Caco-2 (cell line): ENCODE measurements at regions not wholly inside any gene's neighbourhood (a gene's known extent, or its start where the extent isn't known, plus 50 kb on each side); places are given as distances from the start of the nearest gene placed in this dataset.

Experiments
- BruUV-seq: library from RNA; stranded (reverse); fragments of 400-500 nt; replicated peaks from 2 replicates; lab custom pipeline; 2021; lab: Mats Ljungman, UMichigan
- CTCF ChIA-PET: fragments of 300-600 bp; sonication (Branson Sonifier 250); formaldehyde crosslinking; loops from one replicate; lab custom pipeline; 2022; ENCODE audit warnings: antibody characterized with exemption; lab: Charles Lee
- POLR2A ChIA-PET: fragments of 300-600 bp; sonication (Branson Sonifier 250); formaldehyde crosslinking; loops from one replicate; lab custom pipeline; 2022; ENCODE audit warnings: antibody characterized with exemption; lab: Charles Lee
- DNase-seq, 2 experiments: peaks; one replicate each; pipeline versions ENCODE4 v3.0.0 to v3.0.0-alpha.2; 2020 to 2022
- H3K27me3 ChIP-seq: replicated peaks from 2 replicates; pipeline ENCODE4 v1.6.0; 2011; ENCODE audit warnings: low read length; ENCODE audit not compliant: control insufficient read depth, insufficient read depth
- H3K36me3 ChIP-seq: 2 replicates; pipeline ENCODE4 v1.5.1; 2011; ENCODE audit warnings: low read length; ENCODE audit not compliant: control insufficient read depth, insufficient read depth
- H3K4me1 ChIP-seq: fragments of 250-450 bp; sonication (Bioruptor Pico); 2 replicates; pipeline ENCODE4 v1.5.1; 2020; ENCODE audit warnings: mild to moderate bottlenecking
- H3K4me3 ChIP-seq: 2 replicates; pipeline ENCODE4 v1.5.1; 2011; ENCODE audit warnings: low read depth, mild to moderate bottlenecking, control low read depth, low read length
- H3K9me3 ChIP-seq: fragments of 250-450 bp; sonication (Bioruptor Pico); 2 replicates; pipeline ENCODE4 v1.5.1; 2020; ENCODE audit warnings: mild to moderate bottlenecking, moderate library complexity
- H3K27ac Mint-ChIP-seq: one replicate; pipeline ENCODE4 v1.8.0; 2022; ENCODE audit warnings: mixed read lengths; ENCODE audit not compliant: unreplicated experiment
- H3K27me3 Mint-ChIP-seq: one replicate; pipeline ENCODE4 v1.8.0; 2022; ENCODE audit warnings: mixed read lengths; ENCODE audit not compliant: insufficient read depth, unreplicated experiment
- H3K36me3 Mint-ChIP-seq: one replicate; pipeline ENCODE4 v1.8.0; 2022; ENCODE audit warnings: mild to moderate bottlenecking, mixed read lengths; ENCODE audit not compliant: insufficient read depth, unreplicated experiment
- H3K4me1 Mint-ChIP-seq: one replicate; pipeline ENCODE4 v1.8.0; 2022; ENCODE audit warnings: low read depth, mixed read lengths; ENCODE audit not compliant: unreplicated experiment
- H3K4me3 Mint-ChIP-seq: one replicate; pipeline ENCODE4 v1.8.0; 2022; ENCODE audit warnings: mild to moderate bottlenecking, moderate library complexity, mixed read lengths; ENCODE audit not compliant: unreplicated experiment
- H3K9me3 Mint-ChIP-seq: one replicate; pipeline ENCODE4 v1.8.0; 2022; ENCODE audit warnings: mixed read lengths; ENCODE audit not compliant: unreplicated experiment
- CTCF ChIP-seq, 2 experiments: fragments of 200-600 bp in 1 of 2; IDR thresholded peaks; 1 replicate in 1 of 2; 2 replicates in 1 of 2; pipeline versions ENCODE4 v1.5.1 to v1.8.0; 2011 to 2022; ENCODE audit warnings: antibody characterized with exemption in 1 of 2, control low read depth in 1 of 2, inconsistent platforms in 1 of 2, low read depth in 1 of 2, low read length in 1 of 2, mild to moderate bottlenecking in 1 of 2, moderate library complexity in 1 of 2; ENCODE audit not compliant: insufficient read depth in 1 of 2, severe bottlenecking in 1 of 2, unreplicated experiment in 1 of 2
- intact Hi-C: fragments of 100-400 bp; cut with micrococcal nuclease; formaldehyde crosslinking; loops from one replicate; pipeline ENCODE4 v1.10.0; 2022; ENCODE audit not compliant: unreplicated experiment

GRCh38 chr2:59012234-59012633, 771.1 kb upstream of the FANCL start:
- peaks cover 6% of the 10 kb centered on the region for H3K27me3 Mint-ChIP-seq
- TF ChIP-seq CTCF (IDR thresholded peaks at IDR 0.05; ENCODE audit: insufficient read depth in 1 of 2, low read depth in 1 of 2, low read length in 1 of 2, severe bottlenecking in 1 of 2, unreplicated experiment in 1 of 2) = no peak
- H3K9me3 ChIP-seq = no peaks in the 10 kb centered on the region
- no peaks in the 10 kb centered on the region for H3K27me3 ChIP-seq
- H3K36me3 ChIP-seq = no peaks in the 10 kb centered on the region
- H3K36me3 Mint-ChIP-seq = no peaks in the 10 kb centered on the region
- intact Hi-C loops = no loop called here
- ChIA-PET CTCF (no interaction called here), POLR2A (no interaction called here)
- no peak overlapping the region for H3K27ac Mint-ChIP-seq
- no peaks in the 10 kb centered on the region for H3K4me1 Mint-ChIP-seq
- no TSS peak for BruUV-seq
- no peak for DNase-seq
- H3K9me3 Mint-ChIP-seq = peaks cover 17% of the 10 kb centered on the region
- H3K4me1 ChIP-seq = no peaks in the 10 kb centered on the region
- no peak overlapping the region for H3K4me3 ChIP-seq
- H3K4me3 Mint-ChIP-seq = no peak overlapping the region

- no peak for TF ChIP-seq CTCF (IDR thresholded peaks at IDR 0.05; ENCODE audit: insufficient read depth in 1 of 2, low read depth in 1 of 2, low read length in 1 of 2, severe bottlenecking in 1 of 2, unreplicated experiment in 1 of 2)
- Mint-ChIP-seq H3K4me1 (no peaks in the 10 kb centered on the region), H3K36me3 (no peaks in the 10 kb centered on the region), H3K4me3 (no peak overlapping the region), H3K27ac (no peak overlapping the region), H3K27me3 (no peaks in the 10 kb centered on the region), H3K9me3 (no peaks in the 10 kb centered on the region)
- no peaks in the 10 kb centered on the region for H3K36me3 ChIP-seq
- ChIA-PET POLR2A (no interaction called here), CTCF (no interaction called here)
- no peaks in the 10 kb centered on the region for H3K27me3 ChIP-seq
- DNase-seq = no peak
- no peaks in the 10 kb centered on the region for H3K4me1 ChIP-seq
- BruUV-seq = no TSS peak
- intact Hi-C loops = no loop called here
- H3K9me3 ChIP-seq = no peaks in the 10 kb centered on the region
- H3K4me3 ChIP-seq = no peak overlapping the region
These were observed 767.8 kb upstream of the FANCL start for GRCh38 chr2:59008950-59009349.

- Mint-ChIP-seq H3K4me1 (no peaks in the 10 kb centered on the region), H3K27me3 (no peaks in the 10 kb centered on the region), H3K36me3 (no peaks in the 10 kb centered on the region), H3K27ac (no peak overlapping the region), H3K4me3 (no peak overlapping the region), H3K9me3 (no peaks in the 10 kb centered on the region)
- no peak overlapping the region for H3K4me3 ChIP-seq
- BruUV-seq = no TSS peak
- intact Hi-C loops = no loop called here
- no peaks in the 10 kb centered on the region for H3K4me1 ChIP-seq
- no peak for TF ChIP-seq CTCF (IDR thresholded peaks at IDR 0.05; ENCODE audit: insufficient read depth in 1 of 2, low read depth in 1 of 2, low read length in 1 of 2, severe bottlenecking in 1 of 2, unreplicated experiment in 1 of 2)
- no peaks in the 10 kb centered on the region for H3K9me3 ChIP-seq
- H3K36me3 ChIP-seq = no peaks in the 10 kb centered on the region
- no peak for DNase-seq
- CTCF ChIA-PET = no interaction called here
- POLR2A ChIA-PET = interaction anchor here (0.6 kb wide), 1 partner anchor 28 kb away, joined by 7 read pairs; no protein-coding TSS in a partner anchor
- no peaks in the 10 kb centered on the region for H3K27me3 ChIP-seq
These were observed 764.9 kb upstream of the FANCL start for GRCh38 chr2:59005836-59006615.
